Activated naive CD4-positive, alpha-beta T cell treated with Interleukin-2 at 50 U/mL for 16 hours (primary cell): ENCODE measurements at regions not wholly inside any gene's neighbourhood (a gene's known extent, or its start where the extent isn't known, plus 50 kb on each side); places are given as distances from the start of the nearest gene placed in this dataset.
"Not testable (repeated sequence)": the region's sequence is repeated elsewhere in the genome, so short reads cannot be mapped to it uniquely, and the experiment has no call there.

ENCODE experiments used
- DNase-seq: peaks from one replicate; pipeline ENCODE4 v3.0.0-alpha.2; 2020

GRCh38 chr10:28902215-28902614 lies 224.9 kb downstream of the BAMBI start:
- DNase-seq = no peak

DNA sequence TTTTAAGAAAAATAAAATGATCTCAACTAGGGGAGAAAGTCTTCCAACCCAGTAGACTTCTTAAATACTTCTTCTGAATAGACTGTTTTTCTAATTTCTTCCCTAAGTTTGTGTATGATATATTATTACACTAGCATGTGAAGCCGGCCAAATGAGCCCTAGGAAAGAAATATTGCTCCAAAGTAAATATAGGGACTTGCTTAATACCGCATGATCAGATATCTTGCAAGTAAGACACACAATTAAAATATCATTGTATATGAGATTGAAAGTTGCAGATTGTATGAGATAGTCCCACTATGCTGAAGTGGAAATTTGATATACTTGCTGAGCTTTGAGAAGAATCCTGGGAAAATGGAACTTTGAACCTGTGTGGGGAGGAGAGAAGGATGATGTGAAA lies 225.7 kb downstream of the BAMBI start:
- DNase-seq = no peak

GRCh38 chr10:28903736-28904135 lies 226.4 kb downstream of the BAMBI start:
- no peak for DNase-seq

DNA sequence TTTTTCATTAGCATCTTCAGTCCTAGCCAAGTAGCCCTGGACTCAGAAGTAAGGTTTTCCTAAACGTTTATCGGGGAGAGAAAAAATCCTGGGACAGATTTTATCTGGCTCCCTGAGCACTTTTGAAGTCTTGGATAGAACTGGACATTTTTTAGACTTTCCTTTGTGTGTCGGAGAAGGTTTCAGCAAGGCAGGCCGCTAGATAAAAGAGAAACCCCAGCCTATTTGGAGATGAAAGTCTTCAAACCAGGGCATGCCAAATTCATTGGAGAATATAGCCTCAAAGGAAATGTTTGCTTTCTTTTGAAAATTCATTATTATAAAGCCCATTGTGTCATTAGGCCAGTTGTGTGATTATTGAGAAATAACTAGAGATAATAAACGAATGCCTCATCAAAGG lies 228.1 kb downstream of the BAMBI start:
- no peak for DNase-seq

- no peak for DNase-seq
Observed at GRCh38 chr10:28906011-28906411, 228.7 kb downstream of the BAMBI start.

- no peak for DNase-seq
Observed at GRCh38 chr10:28906415-28906814, 229.1 kb downstream of the BAMBI start.

- no peak for DNase-seq
Observed at GRCh38 chr10:28906934-28907333, 229.6 kb downstream of the BAMBI start.

GRCh38 chr10:28909875-28910274 lies 232.6 kb downstream of the BAMBI start:
- no peak for DNase-seq

- no peak for DNase-seq
Observed at GRCh38 chr10:28910956-28911355, 233.6 kb downstream of the BAMBI start.

DNA sequence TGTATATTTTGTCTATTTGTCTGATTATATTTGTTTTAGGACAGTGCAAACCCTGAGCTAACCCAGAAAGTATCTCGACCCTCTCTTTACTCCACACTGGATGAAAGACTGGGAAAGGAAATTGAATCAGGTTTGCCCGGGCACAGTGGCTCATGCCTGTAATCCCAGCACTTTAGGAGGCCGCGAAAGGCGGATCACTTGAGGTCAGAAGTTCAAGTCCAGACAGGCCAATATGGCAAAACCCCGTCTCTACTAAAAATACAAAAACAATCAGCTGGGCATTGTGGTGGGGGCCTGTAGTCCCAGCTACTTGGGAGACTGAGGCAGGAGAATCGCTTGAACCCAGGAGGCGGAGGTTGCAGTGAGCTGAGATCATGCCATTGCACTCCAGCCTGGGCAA lies 234.2 kb downstream of the BAMBI start:
- not testable (repeated sequence) for DNase-seq

- no peak for DNase-seq
Observed at GRCh38 chr10:28912017-28912783, 234.9 kb downstream of the BAMBI start.

DNA sequence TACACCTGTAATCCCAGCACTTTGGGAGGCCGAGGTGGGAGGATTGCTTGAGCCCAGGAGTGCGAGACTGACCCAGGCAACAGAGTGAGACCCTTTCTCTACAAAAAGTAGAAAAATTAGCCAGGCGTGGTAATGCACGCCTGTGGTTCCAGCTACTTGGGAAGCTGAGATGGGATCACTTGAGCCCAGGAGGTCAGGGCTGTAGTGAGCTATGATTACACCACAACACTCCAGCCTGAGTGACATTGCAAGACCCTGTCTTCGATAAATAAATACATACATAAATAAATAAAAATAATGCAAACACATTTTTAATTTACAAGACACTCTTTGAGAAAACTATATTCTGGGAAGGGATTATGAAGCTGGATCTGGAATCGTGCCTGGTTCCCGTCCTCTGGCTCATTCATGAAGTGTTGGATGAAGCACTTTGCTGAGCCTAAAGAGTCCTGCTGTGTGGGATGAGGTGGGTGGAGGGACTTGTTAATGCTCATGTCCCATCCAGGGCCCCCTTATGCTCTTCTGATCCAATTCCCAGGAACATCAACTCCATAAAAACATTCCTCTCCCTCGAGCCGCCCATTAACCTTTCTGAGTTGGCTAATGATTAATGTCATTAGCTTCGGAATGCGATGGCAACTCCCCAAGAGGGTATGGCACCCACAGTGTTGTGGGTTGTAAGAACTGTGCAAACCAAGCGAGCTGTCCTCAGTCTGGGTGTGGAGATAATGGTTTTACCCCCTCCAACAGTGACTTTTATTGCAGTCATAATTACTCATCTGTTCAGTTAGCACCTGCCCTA lies 236.3 kb downstream of the BAMBI start:
- DNase-seq = no peak

- no peak for DNase-seq
Observed at GRCh38 chr10:28914701-28915100, 237.4 kb downstream of the BAMBI start.

GRCh38 chr10:28915989-28916588 lies 238.8 kb downstream of the BAMBI start:
- no peak for DNase-seq

GRCh38 chr10:28920091-28920490 lies 242.8 kb downstream of the BAMBI start:
- DNase-seq = no peak

- DNase-seq = no peak
Observed at GRCh38 chr10:28922127-28922526, 244.8 kb downstream of the BAMBI start.

- DNase-seq = no peak
Observed at GRCh38 chr10:28922861-28923260, 245.5 kb downstream of the BAMBI start.

DNA sequence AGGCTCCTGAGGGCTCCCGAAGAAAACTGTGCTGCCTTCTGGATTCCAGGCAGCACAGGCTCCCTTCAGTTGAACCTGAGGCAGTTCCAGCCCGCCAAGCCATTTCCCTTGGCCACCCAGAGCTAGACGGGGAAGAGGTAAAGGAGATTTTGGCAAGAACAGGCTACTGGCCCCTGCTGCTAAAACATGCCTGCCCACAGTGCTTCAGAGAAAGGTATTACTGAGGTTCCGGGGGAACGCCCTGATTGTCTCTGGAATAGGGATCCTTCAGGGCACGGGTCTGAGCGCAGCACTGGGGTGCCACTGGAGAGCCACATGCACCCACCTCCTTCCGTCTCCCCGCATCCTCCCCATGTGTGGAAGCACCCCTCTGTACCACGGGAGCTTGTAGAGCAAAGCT lies 247.4 kb downstream of the BAMBI start:
- no peak for DNase-seq

- no peak for DNase-seq
Observed at GRCh38 chr10:28925121-28925663, 247.9 kb downstream of the BAMBI start.

DNA sequence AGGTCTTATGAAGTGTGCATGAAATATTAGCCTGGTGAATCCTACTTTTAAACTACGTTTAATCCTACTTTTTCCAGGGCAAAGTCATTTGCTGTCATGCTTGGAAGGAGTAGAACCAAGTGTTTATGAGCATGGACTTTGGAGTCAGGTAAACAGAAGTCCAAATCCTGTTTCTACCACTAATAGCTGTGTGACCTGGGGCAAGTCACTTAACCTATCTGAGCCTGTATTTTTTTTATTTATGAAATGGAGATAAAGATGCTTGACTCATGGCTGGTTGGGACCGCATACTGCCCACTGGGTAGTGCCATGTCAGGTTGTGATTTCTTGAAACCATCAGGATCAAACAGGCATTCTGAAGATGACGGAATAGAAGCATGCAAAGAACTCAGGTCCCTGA lies 249.6 kb downstream of the BAMBI start:
- DNase-seq = no peak

- no peak for DNase-seq
Observed at GRCh38 chr10:28928484-28928883, 251.2 kb downstream of the BAMBI start.

DNA sequence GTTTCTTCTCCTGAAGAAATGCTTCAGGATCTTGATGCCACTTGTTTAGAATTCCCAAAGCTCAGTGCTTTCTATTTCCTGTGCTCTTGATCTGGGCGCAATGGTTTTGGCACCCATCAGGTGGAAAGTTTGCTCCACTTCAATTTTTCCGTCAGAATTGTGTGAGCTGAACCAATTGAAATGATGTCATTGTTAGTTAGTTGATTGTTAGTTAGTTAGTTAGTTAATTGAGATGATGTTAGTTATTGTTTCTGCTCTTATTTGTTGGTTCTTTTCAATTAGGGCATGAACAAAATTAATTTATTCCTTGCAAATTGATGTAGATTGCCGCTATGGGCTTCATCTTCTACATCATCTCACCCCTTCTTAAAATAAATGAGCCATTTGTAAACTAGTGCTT lies 252.6 kb downstream of the BAMBI start:
- no peak for DNase-seq
